HG03378 (cell line): ENCODE measurements at regions not wholly inside any gene's neighbourhood (a gene's known extent, or its start where the extent isn't known, plus 50 kb on each side); places are given as distances from the start of the nearest gene placed in this dataset.
"Not testable (repeated sequence)": the region's sequence is repeated elsewhere in the genome, so short reads cannot be mapped to it uniquely, and the experiment has no call there.

Source experiments
- ATAC-seq: cut with Tn5 transposase; IDR thresholded peaks from one replicate; pipeline ENCODE4 v1.9.1; 2021; ENCODE audit warnings: mild to moderate bottlenecking, moderate library complexity; ENCODE audit not compliant: unreplicated experiment

GRCh38 chr4:54571293-54572151, 86.2 kb upstream of the KIT start:
- no peak for ATAC-seq

GRCh38 chr4:54572152-54572542, 85.6 kb upstream of the KIT start:
- no peak for ATAC-seq

GRCh38 chr4:54574500-54574899, 83.3 kb upstream of the KIT start:
- ATAC-seq, result no peak

GRCh38 chr4:54575919-54576318, 81.8 kb upstream of the KIT start:
- no peak for ATAC-seq

- no peak for ATAC-seq
Measured at GRCh38 chr4:54581807-54582206, 76.0 kb upstream of the KIT start.

- no peak for ATAC-seq
Measured at GRCh38 chr4:54585321-54586000, 72.3 kb upstream of the KIT start.

- no peak for ATAC-seq
Measured at GRCh38 chr4:54586320-54586955, 71.3 kb upstream of the KIT start.

GRCh38 chr4:54587107-54587891, 70.5 kb upstream of the KIT start:
- ATAC-seq, result no peak

- no peak for ATAC-seq
Measured at GRCh38 chr4:54588404-54588803, 69.4 kb upstream of the KIT start.

GRCh38 chr4:54589586-54589985, 68.2 kb upstream of the KIT start:
- ATAC-seq, result no peak

- no peak for ATAC-seq
Measured at GRCh38 chr4:54593795-54594322, 63.9 kb upstream of the KIT start.

GRCh38 chr4:54596201-54596600, 61.6 kb upstream of the KIT start:
- no peak for ATAC-seq

GRCh38 chr4:54597678-54598077, 60.1 kb upstream of the KIT start:
- ATAC-seq, result not testable (repeated sequence)

- not testable (repeated sequence) for ATAC-seq
Measured at GRCh38 chr4:54602175-54602574, 55.6 kb upstream of the KIT start.

- no peak for ATAC-seq
Measured at GRCh38 chr4:54607067-54607466, 50.7 kb upstream of the KIT start.

- ATAC-seq, result no peak
Measured at GRCh38 chr4:54607521-54607920, 50.2 kb upstream of the KIT start.
